ENCODE measurements at regions not wholly inside any gene's neighbourhood (a gene's known extent, or its start where the extent isn't known, plus 50 kb on each side); places are given as distances from the start of the nearest gene placed in this dataset.

DNA sequence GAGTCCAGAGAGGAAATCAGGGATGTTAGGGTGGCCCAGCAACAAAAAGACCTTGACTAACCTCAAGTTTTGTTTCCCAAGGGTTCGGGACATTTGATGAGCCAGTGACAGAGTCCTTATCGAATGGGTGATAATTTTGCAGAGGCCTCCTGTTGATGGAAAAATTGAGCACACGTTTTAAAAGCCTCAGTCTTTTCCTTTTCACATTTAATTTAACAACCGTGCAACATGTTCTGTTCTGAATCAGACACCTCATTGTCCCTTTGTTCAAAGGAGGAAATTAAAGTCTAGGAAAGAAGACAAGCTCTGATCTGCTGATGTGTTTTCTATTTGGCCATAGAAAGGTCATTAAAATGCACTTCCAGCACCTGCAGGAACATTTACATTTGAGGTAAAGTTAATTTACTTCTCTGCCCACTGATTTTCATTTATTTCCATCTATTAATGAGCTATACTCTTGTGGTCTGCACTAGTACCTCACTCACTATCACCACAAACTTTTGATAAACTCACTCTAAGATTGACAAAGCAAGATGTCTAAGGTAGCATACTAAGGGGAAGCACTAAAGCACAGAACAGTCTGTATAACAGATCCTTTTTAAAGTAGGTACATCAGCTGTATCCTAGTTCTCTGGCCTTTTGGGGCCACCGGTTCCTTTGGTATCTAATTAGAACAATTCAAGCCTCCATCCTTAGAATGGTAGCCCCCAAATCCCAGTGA, 147.0 kb downstream of the RPAP3 start:
- no peak for DNase-seq

DNA sequence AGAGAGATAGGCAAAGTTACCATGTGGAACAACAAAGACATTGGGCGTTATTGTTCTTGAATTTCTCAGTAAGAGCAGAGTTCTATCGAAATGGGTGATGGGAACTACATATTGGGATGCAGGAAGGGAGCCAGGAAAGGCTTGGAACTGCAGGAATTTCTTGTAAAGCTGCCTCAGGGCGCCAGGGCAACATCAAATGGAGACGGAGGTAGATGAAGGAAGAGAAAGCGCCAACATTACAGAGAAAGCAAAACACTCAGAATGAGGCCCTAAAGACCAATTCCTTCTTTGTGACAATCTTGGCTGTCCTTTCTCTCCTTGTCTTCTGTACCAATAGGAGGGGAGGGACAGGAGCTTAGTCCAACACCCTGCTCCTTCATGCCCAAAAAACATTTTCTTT, 148.4 kb downstream of the RPAP3 start:
- DNase-seq = no peak

GRCh38 chr12:47556261-47557030, 149.4 kb downstream of the RPAP3 start:
- DNase-seq = no peak

DNA sequence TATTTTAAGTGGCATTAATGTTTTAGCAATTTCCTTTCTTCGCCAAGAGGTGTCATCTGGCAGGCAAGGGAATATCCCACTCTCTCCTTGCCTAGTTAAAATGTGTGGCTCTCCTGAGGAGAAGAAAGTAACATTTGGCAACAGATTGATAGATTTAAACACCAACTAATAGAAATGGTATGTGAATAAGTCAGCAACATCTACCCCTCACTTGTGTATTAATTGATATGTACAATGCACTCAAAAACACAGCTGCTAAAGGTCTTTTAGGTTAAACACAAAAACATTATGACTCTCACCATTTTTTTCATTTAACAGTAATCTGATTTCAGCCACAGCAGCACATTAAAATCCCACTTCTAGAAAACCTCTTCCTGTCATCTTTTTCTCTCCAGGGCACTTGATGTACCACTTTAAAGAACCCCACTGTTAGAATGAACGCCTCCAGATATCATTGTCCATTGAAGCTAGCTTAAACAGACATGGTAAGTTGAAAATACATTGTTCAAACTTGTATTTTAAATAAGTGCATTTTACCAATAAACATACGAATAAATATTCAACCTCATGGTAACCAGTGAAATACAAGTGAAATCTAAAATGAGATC, 151.7 kb downstream of the RPAP3 start:
- no peak for DNase-seq

GRCh38 chr12:47553266-47553665, 152.6 kb downstream of the RPAP3 start:
- DNase-seq = no peak

DNA sequence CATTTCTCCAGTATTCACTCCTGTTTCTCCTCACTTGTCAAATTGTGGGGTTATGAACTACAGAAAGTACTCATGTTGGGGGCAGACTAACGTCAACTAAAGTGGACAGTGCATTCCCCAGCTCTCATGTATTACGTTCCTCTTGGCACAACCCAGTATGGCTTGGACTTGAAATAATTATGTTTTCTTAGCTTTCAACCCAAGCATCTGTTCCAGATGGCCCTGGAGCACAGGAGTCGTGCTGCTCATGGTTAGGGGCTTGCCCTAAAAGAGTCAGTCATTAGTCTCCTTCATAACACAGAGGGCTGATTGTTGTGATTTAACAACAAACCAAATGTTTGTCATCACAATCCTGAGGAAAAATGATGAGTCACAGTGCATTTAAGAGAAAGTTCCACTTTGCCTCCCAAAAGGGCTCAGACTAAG, 154.4 kb downstream of the RPAP3 start:
- no peak for DNase-seq

DNA sequence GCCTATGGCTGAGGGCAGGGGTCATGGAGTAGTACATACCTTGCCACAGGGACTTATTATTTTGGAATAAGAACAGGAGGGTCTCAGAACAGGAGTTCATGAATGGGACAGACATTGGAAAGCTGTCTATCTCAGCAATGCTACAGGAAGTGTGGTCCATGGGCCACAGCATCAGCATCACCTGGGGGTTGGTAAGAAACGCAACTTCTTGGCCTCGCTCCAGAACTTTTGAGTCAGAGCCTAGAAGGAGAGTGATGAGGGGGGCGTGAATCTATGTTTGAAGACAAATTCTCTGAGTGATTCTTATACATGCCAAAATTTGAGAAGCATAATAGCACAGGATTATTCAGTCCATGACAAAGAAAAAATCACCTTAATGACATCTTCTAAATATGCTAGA, 156.6 kb downstream of the RPAP3 start:
- DNase-seq = no peak

GRCh38 chr12:47548401-47548800, 157.4 kb downstream of the RPAP3 start:
- no peak for DNase-seq

GRCh38 chr12:47547077-47547476, 158.8 kb downstream of the RPAP3 start:
- no peak for DNase-seq

DNA sequence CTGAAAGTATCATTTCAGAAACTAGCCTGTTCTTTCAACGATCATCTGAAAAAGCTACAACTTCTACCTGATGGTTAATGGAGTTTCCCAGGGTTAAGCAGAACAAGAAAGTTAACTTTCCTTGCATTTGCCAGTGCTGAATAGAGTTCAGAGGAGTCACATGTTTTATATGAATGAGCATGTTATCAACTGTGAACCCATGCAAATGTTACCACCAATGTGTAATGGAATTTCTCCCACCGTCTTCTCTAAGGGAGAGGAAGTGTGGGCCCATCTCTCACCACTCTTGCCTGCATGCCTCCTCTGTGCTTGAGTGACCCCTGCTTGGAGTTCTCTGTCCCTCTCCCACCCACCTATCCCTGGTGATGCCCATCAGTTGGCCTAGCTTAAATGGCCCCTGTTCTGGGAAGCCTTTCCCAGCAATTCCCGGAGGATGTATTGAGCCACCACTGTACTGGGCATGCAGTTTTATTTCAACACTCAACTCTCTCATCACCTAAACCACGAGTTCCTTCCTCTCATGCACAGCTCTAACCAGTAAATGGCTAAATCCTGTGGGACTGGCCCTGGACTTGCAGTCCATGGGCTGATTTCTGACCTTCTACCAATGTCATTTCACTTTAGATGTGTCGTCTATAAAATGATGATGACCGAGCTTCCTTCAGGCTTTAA, 159.8 kb downstream of the RPAP3 start:
- no peak for DNase-seq

DNA sequence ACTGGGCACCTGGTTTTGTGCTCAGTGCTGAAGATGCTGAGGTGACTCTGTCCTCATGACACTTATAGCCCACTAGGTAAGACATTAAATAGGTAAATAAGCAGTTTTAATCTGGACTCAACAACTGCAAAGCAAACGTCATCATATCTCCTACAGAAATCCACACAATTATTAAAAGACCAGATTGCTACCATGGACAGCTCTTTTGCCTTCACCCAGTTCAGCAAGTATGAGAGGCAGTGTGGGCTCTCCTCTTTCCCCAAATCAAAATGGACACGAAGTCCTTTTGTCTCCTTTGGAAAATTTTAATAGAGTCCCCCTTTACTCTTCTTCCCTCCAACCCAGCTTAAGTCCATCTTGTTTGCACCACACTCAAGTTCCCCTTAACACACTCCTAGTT, 171.1 kb downstream of the RPAP3 start:
- DNase-seq = no peak

DNA sequence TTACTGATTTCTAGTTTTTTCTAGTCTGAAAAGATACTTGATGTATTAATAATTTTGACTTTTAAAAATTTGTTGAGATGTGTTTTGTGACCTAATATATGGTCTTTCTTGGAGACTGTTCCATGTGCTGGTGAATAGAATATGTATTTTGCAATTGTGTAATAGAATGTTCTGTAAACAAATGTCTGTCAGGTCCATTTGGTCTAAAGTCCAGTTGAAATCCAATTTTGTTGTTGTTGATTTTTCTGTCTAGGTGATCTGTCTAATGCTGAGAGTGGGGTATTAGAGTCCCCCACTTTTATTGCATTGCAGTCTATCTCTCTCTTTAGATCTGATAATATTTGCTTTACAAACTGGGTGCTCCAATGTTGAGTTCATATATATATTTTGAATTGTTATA, 175.8 kb downstream of the RPAP3 start:
- DNase-seq = no peak

DNA sequence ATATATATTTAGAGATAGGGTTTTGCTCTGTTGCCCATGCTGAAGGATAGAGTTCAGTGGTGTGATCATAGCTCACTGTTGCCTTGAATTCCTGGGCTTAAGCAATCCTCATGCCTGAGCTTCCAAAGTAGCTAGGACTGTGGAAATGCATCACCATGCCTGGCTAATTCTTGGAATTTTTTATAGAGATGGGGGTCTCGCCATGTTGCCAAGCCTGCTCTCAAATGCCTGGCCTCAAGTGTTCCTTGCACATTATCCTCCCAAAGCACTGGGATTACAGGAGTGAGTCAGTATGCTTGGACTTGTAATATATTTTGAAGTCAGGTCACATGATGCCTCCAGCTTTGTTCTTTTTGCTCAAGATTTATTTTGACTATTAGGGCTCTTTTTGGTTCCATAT, 178.0 kb downstream of the RPAP3 start:
- DNase-seq = no peak

GRCh38 chr12:47520029-47520428, 185.8 kb downstream of the RPAP3 start:
- DNase-seq = no peak

DNA sequence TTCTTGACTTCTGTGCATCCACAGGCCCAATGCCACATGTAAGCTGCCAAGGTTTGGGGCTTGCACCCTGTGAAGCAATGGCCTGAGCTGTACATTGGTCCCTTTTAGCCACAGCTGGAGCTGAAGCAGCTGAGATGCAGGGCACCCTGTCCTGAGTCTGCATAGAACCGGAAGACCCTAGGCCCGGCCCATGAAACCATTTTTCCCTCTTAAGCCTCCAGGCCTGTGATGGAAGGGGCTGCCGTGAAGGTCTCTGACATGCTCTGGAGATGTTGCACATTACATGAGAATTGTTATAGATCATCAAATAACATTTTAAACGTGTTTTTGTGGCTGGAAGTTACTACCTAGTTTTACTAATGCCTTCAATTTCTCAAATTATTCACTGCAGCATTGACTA, 188.7 kb downstream of the RPAP3 start:
- no peak for DNase-seq

GRCh38 chr12:47509398-47509851, 196.4 kb downstream of the RPAP3 start:
- no peak for DNase-seq

DNA sequence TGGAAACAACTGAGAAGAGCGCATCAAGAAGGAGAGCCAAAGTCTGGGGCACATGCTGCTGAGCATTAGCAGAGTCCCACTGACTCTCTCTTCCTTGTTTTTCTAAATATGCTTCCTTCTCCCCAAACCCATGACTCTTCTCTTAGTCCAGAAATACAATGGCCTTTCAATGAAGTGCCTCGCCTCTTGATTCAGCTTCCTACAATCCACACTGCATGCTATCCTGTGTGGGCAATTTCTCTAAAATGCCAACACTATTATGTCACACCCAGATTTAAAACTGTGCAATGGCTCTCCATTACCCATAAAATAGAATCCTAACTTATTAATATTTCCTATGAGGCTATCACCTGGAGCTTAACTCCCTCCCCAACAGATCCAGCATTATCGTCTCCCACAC, 198.6 kb downstream of the RPAP3 start:
- no peak for DNase-seq

DNA sequence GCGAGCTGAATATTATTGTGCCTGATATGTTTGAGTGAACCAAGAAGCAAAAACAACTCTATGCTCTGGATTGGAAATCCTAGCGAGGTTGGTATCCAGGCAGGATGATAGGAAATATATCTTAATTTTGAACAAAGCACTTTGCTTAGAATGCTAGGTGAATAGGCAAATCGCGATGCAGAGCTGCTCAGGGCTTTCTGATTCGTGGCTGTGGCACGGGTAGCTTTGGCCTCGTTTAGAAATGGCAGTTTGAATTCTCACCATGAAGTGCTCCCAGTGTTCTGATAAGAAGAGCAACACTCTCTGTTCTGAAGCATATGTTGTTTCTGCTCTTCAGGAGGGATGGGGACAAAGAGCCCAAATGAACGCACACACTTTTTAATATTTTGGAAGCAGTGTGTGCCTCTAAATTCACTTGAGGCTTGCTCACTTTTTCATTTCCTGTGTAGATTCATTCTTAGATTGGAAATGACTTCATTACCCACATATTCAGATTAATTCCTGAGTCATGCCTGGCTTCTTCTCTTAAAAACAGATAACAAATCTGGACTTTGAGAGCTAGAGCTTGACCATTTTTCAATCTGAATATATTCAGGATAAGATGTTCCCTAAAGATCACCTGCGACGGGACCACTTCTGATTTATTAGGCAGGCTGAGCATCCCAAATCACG, 200.9 kb downstream of the RPAP3 start:
- DNase-seq = no peak

DNA sequence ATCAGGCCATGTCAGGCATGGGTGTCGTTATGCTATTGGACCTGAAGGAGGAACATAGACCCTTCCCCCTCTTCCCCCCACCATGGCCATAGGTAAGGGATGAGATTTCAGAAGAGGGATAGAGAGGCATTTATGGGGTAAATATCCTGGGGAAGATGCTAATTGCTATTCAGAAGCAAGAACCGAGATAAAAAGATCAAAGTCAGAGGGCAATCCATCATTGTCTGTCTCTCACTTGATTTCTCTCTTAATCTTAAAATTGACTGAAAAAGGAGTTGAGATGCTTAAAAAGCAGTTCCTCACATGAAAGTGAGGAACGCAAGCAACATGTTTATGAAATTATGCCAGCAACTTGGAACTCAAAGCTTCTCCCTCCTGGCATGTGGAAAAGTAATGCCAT, 212.0 kb downstream of the RPAP3 start:
- DNase-seq = no peak

DNA sequence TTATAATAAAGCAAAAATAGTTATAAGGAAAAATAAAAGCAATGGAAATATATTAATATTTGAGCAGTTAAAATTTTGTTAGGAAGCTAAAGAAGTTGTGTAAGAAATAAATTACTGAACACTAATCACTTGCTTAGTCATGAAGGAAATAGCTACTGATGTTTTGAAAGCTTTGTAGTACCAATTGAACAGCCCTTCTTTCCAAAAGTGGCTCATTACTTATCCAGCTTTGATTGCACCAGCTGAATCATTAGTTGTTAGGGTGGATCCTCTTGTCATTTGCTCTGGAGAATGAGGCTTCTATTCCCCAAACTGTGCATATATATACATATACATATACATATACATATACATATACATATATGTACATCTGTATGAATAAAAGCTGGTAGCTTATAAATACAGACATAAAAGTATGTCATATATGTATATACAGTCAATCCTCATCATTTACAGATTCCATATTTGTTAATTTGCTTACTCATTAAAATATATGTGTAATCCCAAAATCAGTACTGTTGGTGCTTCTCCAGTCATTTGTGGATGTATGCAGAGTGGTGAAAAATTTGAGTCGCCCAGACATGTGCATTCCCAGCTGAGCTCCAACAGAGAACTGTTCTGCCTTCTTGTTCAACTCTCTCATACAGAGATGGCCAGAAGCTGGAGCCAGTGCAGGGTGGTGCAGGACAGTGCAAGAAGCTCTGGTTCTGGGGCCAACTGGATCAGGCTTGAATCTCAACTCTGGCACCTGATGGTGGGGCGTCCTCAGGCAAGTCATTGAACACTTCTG, 214.1 kb downstream of the RPAP3 start:
- no peak for DNase-seq

GRCh38 chr12:47488888-47489287, 216.9 kb downstream of the RPAP3 start:
- DNase-seq = no peak

DNA sequence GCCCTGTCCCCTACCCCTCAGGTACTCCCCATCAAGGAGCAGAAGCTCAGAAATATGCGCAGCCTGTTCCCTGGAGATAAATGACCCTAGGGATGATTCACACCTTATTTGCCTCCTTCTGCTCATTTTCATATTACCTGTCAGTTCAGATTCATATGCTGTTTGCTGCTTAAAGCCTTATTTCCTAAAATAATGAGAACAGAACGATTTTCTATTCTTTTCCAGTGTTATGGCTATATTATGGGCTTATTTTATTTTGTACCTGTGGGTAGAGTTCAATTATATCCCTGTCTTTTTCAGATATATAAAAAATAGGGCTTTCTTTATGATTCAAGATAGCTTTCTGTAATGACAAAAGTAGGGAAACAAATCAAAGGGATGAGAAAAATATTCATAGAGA, 224.8 kb downstream of the RPAP3 start:
- DNase-seq = no peak
